C4-2B (cell line): ENCODE measurements at regions not wholly inside any gene's neighbourhood (a gene's known extent, or its start where the extent isn't known, plus 50 kb on each side); places are given as distances from the start of the nearest gene placed in this dataset.

Experiments used
- CTCF ChIP-seq: fragments of 450-650 bp; conservative IDR thresholded peaks from 2 replicates; pipeline ENCODE4 v1.5.1; 2017; ENCODE audit warnings: mild to moderate bottlenecking
- ZFX ChIP-seq: fragments of 450-650 bp; IDR thresholded peaks from 2 replicates; pipeline ENCODE4 v1.6.1; 2017

GRCh38 chr16:6148361-6148760 lies 1050.8 kb upstream of the EEF2KMT start:
- TF ChIP-seq CTCF (no peak), ZFX (no peak)
